Sciatic nerve (tissue), 2 donors: ENCODE measurements at regions not wholly inside any gene's neighbourhood (a gene's known extent, or its start where the extent isn't known, plus 50 kb on each side); places are given as distances from the start of the nearest gene placed in this dataset.
A peak's percentile ranks its signal among the peaks of the same experiment; 100 is the strongest.
"Not testable (repeated sequence)": the region's sequence is repeated elsewhere in the genome, so short reads cannot be mapped to it uniquely, and the experiment has no call there.

Source experiments
- ATAC-seq: fragments of 200-7000 bp; cut with Tn5 transposase; one replicate; pipeline ENCODE4 v1.9.1; 2020; ENCODE audit warnings: mild to moderate bottlenecking, moderate library complexity
- DNase-seq: peaks from one replicate; pipeline ENCODE4 v3.0.0-alpha.2; 2020; ENCODE audit warnings: low spot score
- intact Hi-C: fragments of 100-400 bp; cut with DNase I; formaldehyde crosslinking; loops from one replicate; pipeline ENCODE4 v1.14.2; 2022
- donor health status: DM: no; HTN: no; CAD: no.
- donor health status: DM: no; HTN: no; CAD: no.

DNA sequence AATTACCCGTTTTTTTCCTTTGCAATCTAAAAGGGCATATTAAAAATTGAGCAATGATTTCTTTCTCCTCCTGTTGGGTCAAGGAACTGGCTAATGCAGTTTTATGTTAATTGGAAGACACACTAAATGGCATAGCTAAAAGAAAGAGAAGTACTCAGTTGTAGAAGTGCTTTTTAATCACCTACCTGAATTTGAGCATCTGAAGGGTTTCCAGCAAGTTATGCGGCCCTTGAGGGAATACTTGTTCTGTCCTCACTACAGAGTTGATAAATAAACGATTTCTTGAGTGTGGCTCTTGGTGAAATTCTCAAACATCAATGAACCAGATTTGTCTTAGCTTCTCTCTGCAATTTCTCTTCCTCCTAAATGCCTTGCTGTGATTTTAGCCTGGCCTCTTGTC, 184.1 kb upstream of the RPH3A start:
- intact Hi-C loops, result no loop called here
- DNase-seq (no peak), ATAC-seq (no peak)

DNA sequence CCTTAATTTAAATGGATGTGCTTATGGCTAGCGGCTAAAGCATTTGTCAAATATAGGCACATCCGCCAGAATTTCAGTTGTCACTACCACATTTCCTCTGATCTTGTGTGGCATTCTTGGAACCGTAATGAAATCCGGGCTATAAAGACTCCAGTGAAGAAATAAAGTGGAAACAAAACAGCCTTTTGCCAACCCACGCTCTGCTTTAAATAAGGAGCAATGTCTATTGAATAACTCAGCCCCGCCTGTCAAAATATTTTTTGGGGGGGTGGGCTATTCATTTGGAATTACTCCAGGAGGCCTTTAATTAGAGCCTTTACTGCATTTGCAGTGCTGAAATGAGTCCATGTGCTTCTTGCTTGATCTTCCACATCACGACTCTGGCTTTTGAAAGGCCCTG, 179.6 kb upstream of the RPH3A start:
- intact Hi-C loops, result no loop called here
- DNase-seq, result peak; percentile 10

DNA sequence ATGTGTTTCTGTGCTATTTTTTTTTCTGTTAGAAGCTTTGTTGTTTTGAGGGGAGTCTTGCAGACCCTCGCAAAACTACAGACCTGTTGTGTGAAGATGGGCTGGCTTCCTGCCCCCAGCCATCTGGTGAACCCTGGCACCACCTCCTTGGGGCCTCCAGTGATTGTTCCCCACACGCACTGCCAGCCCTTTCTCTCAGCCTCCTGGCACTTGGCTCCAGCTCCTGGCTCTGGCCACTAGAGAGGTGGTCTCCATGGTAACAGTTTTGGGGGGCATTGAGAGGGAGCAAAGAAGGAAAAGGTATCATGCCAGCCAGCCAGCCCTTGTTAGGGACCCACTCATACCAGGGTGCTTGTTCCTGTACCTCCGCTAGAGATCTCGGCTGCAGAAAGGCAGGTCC, 176.4 kb upstream of the RPH3A start:
- no peak for ATAC-seq
- DNase-seq, result no peak
- intact Hi-C loops, result no loop called here

More for the DNA sequence above, 179.6 kb upstream of the RPH3A start:
- no peak for ATAC-seq

DNA sequence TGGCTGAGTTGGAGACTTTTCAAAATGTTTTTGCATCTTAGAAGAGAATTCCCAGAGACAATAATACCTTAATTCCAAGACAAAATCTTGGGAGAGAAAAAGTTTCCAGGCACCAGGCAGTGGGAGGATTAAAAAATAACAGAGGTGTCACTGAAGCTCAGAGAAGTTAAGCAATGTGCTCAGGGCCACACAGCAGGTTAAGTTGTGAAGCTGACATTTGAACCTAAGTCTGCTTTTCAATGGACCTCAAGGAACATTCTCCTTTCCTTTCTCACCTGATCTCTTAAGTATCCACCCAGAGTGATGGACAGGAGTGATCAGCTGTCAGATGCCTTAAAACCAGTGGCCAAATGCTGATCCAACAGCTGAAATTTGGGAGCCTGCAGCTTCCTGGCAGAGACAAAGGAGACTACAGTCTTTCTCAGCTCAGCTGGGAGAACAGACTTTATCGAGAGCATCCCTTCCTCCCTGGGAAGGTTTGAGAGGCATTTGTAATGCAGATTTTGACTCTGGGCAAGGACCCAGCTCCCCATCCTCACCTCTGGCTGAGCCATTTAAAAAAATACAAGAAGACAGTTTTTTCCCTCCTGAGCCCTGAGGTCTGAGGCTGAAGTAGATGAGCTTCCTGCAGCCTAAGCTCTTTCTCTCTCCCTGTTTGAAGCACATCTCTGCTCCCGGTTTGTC, 174.9 kb upstream of the RPH3A start:
- intact Hi-C loops, result no loop called here
- no peak for DNase-seq
- ATAC-seq, result no peak

DNA sequence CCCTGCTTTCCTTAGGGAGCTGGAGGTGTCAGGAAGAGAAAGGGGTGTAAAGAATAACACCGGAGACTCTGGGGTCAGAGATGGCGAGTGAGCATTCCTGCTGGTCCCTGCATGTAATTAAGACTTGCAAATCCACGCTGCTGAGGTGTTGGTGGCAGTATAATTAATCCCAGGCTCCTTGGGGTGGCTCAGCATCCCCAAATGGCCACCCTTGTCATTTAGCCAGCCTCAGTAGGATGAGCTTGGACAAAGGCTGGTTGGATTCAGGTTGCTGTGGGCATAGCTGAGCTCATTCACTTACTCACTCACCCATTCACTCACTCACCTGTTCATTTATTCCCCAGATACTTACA, 174.4 kb upstream of the RPH3A start:
- ATAC-seq (no peak), DNase-seq (no peak)
- intact Hi-C loops, result no loop called here

DNA sequence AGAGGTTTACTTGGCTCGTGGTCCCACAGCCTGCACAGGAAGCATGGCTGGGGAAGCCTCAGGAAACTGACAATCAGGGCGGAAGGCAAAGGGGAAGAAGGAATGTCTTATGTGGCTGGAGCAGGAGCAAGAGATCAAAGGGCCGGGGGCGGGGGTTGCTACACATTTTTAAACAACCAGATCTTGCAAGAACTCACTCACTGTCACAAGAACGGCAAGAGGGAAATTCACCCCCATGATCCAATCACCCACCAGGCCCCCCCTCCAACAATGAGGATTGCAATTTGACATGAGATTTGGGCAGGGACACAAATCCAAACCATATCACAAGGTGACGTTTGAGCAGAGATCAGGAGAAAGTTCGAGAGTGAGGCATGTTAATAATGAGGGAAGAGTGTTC, 163.7 kb upstream of the RPH3A start:
- intact Hi-C loops, result no loop called here
- DNase-seq (no peak), ATAC-seq (no peak)

DNA sequence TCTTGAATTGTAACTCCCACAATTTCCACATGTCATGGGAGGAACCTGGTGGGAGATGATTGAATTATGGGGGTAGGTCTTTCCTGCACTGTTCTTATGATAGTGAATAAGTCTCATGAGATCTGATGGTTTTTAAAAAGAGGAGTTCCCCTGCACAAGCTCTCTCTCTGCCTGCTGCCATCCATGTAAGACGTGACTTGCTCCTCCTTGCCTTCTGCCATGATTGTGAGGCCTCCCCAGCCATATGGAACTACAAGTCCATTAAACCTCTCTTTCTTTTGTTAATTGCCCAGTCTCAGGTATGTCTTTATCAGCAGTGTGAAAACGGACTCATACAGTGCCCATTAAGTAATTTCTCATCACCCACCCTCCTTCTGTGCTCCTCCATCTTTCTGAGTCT, 159.6 kb upstream of the RPH3A start:
- ATAC-seq, intact Hi-C loops, DNase-seq: not testable (repeated sequence)

DNA sequence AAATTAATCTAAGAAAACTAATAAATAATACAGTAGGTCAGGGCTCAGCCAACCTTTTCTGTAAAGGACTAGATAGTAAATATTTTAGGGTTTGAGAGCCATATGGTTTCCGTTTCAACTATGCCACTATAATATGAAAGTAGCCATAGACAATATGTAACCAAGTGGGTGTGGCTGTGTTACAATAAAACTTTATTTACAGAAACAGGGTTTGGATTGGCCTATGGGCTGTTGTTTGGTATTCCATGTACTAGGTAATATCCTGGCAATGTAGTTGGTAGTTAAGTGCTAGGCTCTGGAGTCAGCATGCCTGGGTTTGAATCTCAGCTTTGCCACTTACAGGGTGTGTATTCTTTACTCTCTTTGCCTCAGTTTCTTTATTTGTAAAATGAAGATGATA, 156.5 kb upstream of the RPH3A start:
- intact Hi-C loops, result no loop called here
- ATAC-seq (no peak), DNase-seq (no peak)

DNA sequence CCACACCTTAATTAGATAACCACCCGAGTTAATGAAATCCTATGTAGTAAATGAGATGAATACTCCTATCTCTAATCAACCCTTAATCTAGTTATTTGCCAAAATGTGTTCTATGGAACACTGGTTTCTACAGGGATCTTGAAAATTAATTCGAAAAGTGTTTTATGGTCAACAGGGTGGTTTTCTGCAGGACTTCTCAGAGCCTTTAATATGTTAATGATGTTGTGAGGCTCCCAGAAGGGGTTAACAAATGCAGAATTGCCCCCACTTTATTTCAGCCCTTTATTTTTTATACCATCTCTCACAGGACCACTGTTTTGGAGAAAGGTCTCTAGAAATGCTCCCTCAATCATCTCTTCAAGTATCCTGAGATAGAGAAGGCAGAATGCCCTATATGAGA, 153.1 kb upstream of the RPH3A start:
- no peak for DNase-seq
- ATAC-seq, result no peak
- intact Hi-C loops, result no loop called here

DNA sequence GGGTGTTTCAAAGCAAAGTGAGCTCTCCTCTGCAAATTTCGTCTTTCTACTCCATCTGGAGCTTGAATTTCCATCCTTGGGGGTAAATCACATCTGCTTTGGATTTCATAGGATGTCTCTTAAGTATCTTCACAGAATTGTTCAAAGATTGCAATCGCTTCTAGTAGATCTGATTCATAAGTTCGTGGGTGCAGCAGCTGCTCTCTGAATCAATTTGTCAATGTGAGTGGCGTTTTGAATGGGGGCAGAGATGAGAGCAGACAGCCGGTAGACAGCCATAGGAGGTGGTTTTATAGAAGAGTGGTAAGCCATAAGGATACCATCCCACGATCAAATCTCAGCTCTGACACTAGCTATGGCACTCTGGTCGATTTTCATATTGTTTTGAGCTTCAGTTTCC, 146.0 kb upstream of the RPH3A start:
- intact Hi-C loops, result no loop called here
- ATAC-seq, result no peak

DNA sequence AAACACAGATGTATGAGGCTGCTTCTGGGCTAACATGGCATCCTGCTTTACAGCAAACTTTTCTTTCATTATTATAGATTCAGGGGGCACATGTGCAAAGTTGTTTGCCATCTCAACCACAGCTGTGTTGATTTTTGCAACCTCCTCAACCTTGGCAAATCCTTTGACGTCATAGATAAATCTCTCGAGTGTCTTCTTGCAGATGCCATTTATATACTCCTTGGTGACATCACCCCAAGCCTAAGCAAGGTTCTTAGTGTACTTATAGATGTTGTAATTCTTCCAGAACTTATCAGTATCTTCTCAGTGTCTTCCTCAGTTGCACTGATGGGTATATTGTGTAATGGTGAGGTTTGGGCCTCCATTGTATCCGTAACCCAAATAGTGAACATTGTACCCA, 135.4 kb upstream of the RPH3A start:
- intact Hi-C loops, result no loop called here
- ATAC-seq (no peak), DNase-seq (no peak)

More for the DNA sequence above, 146.0 kb upstream of the RPH3A start:
- DNase-seq, result no peak

DNA sequence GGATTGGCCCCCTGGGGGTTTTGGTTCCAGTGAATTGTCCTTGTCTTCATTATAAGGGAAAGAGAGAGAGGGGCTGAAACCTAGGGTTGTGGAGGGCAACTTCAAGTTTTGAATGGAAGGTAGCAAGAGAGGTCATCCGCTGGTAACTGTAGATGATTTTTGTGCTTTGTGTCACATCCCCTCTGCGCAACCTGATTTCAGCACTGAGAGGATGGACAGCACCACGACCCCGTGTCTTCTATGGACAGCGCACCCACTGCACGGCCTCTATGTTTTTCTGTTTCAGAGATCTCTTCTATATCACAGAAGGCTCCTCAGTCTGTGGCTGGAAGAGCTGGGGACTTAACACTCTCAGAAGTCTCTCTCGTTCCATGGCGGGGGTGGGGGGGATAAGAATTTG, 127.0 kb upstream of the RPH3A start:
- ATAC-seq (no peak), DNase-seq (no peak)
- intact Hi-C loops, result no loop called here

DNA sequence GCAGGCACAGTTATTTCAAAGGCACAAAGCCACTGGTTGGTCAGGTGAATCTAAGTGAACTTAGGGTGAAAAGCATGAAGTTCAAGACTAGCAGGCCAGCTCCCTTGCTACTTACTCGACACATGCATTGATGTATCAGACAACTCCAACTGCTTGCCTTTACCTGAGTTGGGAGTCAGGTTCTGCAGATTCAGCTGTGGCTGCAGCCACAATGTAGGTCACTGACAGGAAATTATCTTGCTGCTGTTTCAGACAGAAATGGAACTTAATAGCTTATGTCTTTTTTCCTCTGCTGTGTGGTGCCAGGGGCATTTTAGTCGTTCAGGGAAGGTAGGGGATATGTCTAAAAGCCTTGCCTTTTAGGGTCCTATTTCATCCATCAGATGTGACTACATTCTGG, 125.6 kb upstream of the RPH3A start:
- ATAC-seq (no peak), DNase-seq (no peak)
- intact Hi-C loops, result no loop called here

DNA sequence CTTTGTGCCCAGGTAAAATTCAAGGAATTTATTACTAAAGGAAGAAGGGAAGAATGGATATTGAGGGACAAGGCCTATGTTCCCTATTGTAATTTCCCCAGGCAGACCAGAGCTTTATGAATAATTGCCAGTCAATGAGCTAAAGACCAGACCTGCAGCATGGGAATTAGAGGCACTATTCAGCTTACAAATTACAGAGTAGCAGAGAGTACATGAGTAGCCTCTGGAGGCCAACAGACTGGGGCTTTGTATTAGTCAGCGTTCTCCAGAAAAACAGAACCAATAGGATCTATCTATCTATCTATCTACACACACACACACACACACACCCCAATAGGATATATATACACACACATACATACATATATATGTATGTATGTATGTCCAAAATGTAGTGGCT, 120.0 kb upstream of the RPH3A start:
- ATAC-seq (no peak), DNase-seq (no peak)
- intact Hi-C loops, result no loop called here

DNA sequence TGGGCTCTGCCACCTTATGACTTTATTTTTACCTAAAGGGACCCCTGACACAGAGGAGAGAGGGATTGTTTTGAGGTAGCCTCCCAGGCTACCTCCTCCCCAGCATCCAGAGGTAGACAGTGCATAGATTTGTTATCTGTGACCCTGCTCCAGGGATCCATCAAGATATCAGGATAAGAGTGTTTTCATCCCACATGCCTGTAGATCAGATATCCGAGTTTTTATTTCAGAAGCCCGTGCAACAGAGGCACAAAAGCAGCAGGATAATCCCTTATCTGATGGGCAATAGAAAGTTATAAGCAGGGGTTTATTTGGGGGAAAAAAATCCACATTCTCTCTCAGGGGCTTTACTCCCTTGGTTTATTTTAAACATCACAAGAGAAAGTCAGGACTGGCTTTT, 117.0 kb upstream of the RPH3A start:
- no peak for ATAC-seq
- intact Hi-C loops, result no loop called here
- DNase-seq, result no peak

DNA sequence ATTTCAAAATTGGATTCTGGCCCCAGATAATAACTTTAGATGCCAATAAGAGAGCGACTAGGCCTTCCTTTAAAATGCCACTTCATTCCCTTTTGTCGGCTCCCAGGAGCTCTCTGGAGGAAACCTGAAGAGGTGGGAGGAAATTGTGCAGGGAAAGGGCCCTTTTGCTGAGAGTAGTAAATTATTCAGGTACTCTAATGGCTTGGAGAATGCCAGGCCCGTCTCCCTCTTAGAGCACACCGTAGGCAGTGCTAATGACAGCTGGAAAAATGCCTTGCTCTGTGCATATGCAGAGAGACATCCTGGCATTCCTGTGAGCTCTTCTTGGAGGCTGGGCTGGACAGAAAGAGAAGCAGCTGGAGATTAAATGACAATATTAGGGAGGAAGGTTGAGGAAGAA, 115.0 kb upstream of the RPH3A start:
- intact Hi-C loops, result no loop called here
- ATAC-seq, result no peak

DNA sequence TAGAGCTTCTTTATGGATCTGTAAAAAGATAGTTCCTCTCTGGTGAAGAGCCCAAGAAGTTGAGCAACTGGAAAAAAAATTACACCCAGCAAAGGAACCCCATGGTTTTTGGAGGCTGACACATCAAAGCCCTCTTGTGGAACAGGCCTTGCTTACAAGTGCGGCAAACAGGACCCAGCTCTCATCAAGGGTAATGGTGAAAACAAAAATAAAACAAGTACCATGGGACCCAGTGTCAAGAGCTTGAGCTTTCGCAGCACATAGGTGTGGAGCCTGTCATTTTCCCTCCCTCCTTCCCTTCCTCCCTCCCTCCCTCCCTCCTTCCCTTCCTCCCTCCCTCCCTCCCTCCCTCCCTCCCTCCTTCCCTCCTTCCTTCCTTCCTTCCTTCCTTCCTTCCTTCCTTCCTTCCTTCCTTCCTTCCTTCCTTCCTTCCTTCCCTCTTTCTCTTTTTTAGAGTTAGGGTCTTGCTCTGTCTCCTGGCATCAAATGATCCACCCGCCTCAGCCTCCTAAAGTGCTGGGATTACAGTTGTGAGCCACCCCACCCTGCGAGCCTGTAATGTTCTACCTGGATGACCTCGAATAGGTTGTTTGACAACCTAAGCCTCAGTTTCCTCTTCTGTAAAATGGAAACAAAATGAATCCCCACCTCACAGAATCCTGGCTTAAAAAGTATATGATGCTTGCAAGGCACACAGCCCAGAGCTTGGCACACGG, 114.3 kb upstream of the RPH3A start:
- ATAC-seq (no peak), DNase-seq (no peak)
- intact Hi-C loops, result no loop called here

More for the DNA sequence above, 115.0 kb upstream of the RPH3A start:
- no peak for DNase-seq

DNA sequence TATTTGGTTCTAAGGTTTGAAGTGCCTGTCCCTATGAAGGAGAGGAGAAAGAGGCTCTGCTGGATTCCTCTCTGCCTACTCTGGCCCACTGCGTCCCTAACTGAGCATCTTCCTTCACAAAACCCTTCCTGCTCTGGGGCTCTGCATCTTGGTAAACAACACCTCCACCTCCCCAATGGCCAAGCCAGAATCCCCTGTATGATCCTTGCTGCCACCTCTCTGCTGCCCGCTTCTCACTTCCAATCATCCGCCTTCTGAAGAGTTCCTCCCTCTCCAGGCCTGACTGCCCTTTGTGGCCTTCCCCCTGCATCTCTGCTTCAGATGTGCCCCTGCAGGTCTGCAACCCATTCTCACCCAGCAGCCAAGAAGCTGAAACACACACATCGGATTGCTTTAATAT, 110.6 kb upstream of the RPH3A start:
- no peak for ATAC-seq
- DNase-seq, result no peak
- intact Hi-C loops, result no loop called here

DNA sequence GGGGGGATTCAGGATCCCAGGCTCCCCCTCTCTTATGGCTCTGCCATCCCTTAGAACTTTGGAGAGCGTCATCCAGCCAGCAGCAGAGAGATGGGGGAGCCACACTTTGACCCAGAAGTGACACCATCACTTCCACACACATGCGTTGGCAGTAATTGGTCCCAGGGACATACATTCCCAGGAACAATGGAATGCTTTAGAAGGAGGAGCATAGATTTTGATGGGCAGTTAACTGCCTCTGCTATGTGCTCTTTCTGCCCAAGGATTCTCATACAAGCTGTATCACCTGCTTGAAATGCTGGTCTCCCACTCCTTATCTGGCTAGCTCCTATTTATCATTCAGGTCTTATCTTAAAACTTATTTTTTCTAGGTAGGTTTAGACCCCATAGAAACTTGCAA, 109.0 kb upstream of the RPH3A start:
- no peak for ATAC-seq
- intact Hi-C loops, result no loop called here
- DNase-seq, result no peak

DNA sequence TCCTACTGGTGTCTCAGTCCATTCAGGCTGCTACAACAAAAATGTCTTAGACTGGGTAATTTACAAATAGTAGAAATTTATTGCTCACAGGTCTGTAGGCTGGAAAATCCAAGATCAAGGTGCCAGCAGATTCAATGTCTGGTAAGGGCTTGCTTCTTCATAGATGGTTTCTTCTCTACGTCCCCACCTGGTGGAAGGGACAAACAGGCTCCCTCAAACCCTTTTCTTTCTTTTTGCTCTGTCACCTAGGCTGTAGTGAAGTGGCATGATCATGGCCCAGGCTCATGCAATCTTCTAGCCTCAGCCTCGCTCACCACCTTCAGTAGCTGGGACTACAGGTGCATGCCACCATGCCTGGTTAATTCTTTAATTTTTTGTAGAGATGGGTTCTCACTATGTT, 106.8 kb upstream of the RPH3A start:
- ATAC-seq, result no peak
- intact Hi-C loops, result no loop called here
- DNase-seq, result no peak

DNA sequence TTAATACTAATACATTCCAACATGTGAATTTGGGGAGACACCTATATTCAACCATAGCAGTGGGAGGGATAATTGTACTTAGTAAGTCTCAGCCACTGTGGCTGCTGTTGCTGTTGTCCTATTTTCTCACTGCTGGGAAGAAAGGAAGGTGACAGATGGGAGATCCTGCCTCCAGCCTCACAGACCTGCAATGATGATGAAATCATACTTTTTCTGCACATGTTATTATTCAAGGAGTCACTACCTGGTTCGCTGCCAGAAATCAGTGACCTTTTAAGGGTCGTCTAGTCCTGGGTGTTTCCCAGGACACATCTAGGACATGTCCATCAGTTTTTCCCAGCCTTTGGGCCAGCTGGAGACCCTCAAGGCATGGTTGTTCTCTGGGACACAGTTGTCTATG, 106.2 kb upstream of the RPH3A start:
- intact Hi-C loops, result no loop called here
- no peak for ATAC-seq
- DNase-seq, result no peak
